CD14-positive monocyte (primary cell): ENCODE measurements at regions not wholly inside any gene's neighbourhood (a gene's known extent, or its start where the extent isn't known, plus 50 kb on each side); places are given as distances from the start of the nearest gene placed in this dataset.

Source experiments
- DNase-seq, 3 donors: peaks; one replicate each; pipeline ENCODE4 v3.0.0-alpha.2; 2011 to 2022
- H2AFZ ChIP-seq: 2 replicates; pipeline ENCODE4 v1.6.0; 2012; ENCODE audit warnings: mild to moderate bottlenecking, low read depth, low read length, inconsistent platforms; ENCODE audit not compliant: insufficient read depth, poor library complexity, severe bottlenecking
- H3K27ac ChIP-seq, 2 donors: 1 replicate in 1 of 2; 2 replicates in 1 of 2; pipeline ENCODE4 v1.5.1; 2012 to 2013; ENCODE audit warnings: low read length in 2 of 2, control low read depth in 1 of 2, inconsistent platforms in 1 of 2, low read depth in 1 of 2, mild to moderate bottlenecking in 1 of 2
- H3K27me3 ChIP-seq, 2 donors: one replicate each; pipeline versions ENCODE4 v1.6.0 to v1.6.1; 2011 to 2013; ENCODE audit warnings: low read length in 2 of 2; ENCODE audit not compliant: control insufficient read depth in 2 of 2, insufficient read depth in 2 of 2
- H3K36me3 ChIP-seq, 2 donors: replicated peaks in 1 of 2; 1 replicate in 1 of 2; 2 replicates in 1 of 2; pipeline versions ENCODE4 v1.5.1 to v1.6.1; 2012 to 2013; ENCODE audit warnings: low read length in 2 of 2, control low read depth in 1 of 2, inconsistent platforms in 1 of 2, mild to moderate bottlenecking in 1 of 2; ENCODE audit not compliant: insufficient read depth in 2 of 2, control insufficient read depth in 1 of 2
- H3K4me1 ChIP-seq, 2 donors: 1 replicate in 1 of 2; 2 replicates in 1 of 2; pipeline versions ENCODE4 v1.5.1 to v1.6.1; 2012 to 2013; ENCODE audit warnings: low read length in 2 of 2, control low read depth in 1 of 2, inconsistent platforms in 1 of 2, mild to moderate bottlenecking in 1 of 2, moderate library complexity in 1 of 2; ENCODE audit not compliant: insufficient read depth in 2 of 2, control insufficient read depth in 1 of 2
- H3K4me2 ChIP-seq: replicated peaks from 2 replicates; pipeline ENCODE3; 2012; ENCODE audit warnings: low read length, moderate library complexity, mild to moderate bottlenecking; ENCODE audit not compliant: poor library complexity, severe bottlenecking; ENCODE audit errors: extremely low read depth
- H3K4me3 ChIP-seq, 3 experiments: fragments of 200-600 bp in 1 of 3; sonication (generic) in 1 of 3; replicated peaks in 1 of 3; 1 replicate in 2 of 3; 2 replicates in 1 of 3; pipeline ENCODE4 v1.5.1; 2011 to 2013; ENCODE audit warnings: low read length in 3 of 3, mild to moderate bottlenecking in 3 of 3, control low read depth in 2 of 3, low read depth in 2 of 3, inconsistent platforms in 1 of 3, moderate library complexity in 1 of 3
- H3K79me2 ChIP-seq: 2 replicates; pipeline ENCODE4 v1.6.0; 2012; ENCODE audit warnings: mild to moderate bottlenecking, control low read depth, inconsistent platforms, low read length, moderate library complexity; ENCODE audit not compliant: insufficient read depth
- H3K9ac ChIP-seq: 2 replicates; pipeline ENCODE4 v1.6.0; 2017; ENCODE audit warnings: low read length, mild to moderate bottlenecking; ENCODE audit not compliant: insufficient read depth, poor library complexity, severe bottlenecking
- H3K9me3 ChIP-seq, 2 donors: replicated peaks in 1 of 2; 1 replicate in 1 of 2; 2 replicates in 1 of 2; pipeline versions ENCODE4 v1.5.1 to v1.6.1; 2012 to 2013; ENCODE audit warnings: low read length in 2 of 2, control low read depth in 1 of 2; ENCODE audit not compliant: control insufficient read depth in 1 of 2, insufficient read depth in 1 of 2
- H4K20me1 ChIP-seq: 2 replicates; pipeline ENCODE4 v1.6.0; 2012; ENCODE audit warnings: mild to moderate bottlenecking, low read length, control low read depth, moderate library complexity; ENCODE audit not compliant: insufficient read depth
- H3K27ac Mint-ChIP-seq, 7 donors: one replicate each; pipeline ENCODE4 v1.8.0; 2020; ENCODE audit warnings: mild to moderate bottlenecking in 7 of 7, mixed read lengths in 7 of 7, moderate library complexity in 6 of 7, inconsistent platforms in 2 of 7
- H3K27me3 Mint-ChIP-seq, 3 donors: one replicate each; pipeline ENCODE4 v1.8.0; 2021 to 2022; ENCODE audit warnings: low read depth in 3 of 3, mild to moderate bottlenecking in 3 of 3, mixed read lengths in 3 of 3, moderate library complexity in 3 of 3, inconsistent platforms in 1 of 3
- H3K36me3 Mint-ChIP-seq, 2 donors: one replicate each; pipeline ENCODE4 v1.8.0; 2020; ENCODE audit warnings: mixed read lengths in 2 of 2, inconsistent platforms in 1 of 2, mild to moderate bottlenecking in 1 of 2
- H3K4me1 Mint-ChIP-seq: one replicate; pipeline ENCODE4 v1.8.0; 2020; ENCODE audit warnings: mild to moderate bottlenecking, mixed read lengths
- H3K4me3 Mint-ChIP-seq, 2 donors: one replicate each; pipeline ENCODE4 v1.8.0; 2020; ENCODE audit warnings: mild to moderate bottlenecking in 2 of 2, mixed read lengths in 2 of 2, moderate library complexity in 1 of 2
- H3K9me3 Mint-ChIP-seq, 7 donors: one replicate each; pipeline ENCODE4 v1.8.0; 2020 to 2022; ENCODE audit warnings: mixed read lengths in 7 of 7, mild to moderate bottlenecking in 6 of 7, moderate library complexity in 6 of 7, inconsistent platforms in 2 of 7
- WGBS: methylation state at CpG from one replicate; pipeline ENCODE4 v1.1.5; 2013; ENCODE audit warnings: missing lambda C conversion rate; ENCODE audit not compliant: insufficient coverage; 5-methylcytosine and 5-hydroxymethylcytosine counted together
- intact Hi-C, 2 donors: fragments of 100-400 bp; cut with micrococcal nuclease; formaldehyde crosslinking; loops; one replicate each; pipeline versions ENCODE4 v1.15.0 to v1.15.1; 2023
- TF ChIP-seq, protein P1 (sequence below): fragments of 200-600 bp; IDR thresholded peaks from one replicate; pipeline ENCODE4 v1.8.0; 2022; ENCODE audit warnings: antibody characterized with exemption, mild to moderate bottlenecking

DNA sequence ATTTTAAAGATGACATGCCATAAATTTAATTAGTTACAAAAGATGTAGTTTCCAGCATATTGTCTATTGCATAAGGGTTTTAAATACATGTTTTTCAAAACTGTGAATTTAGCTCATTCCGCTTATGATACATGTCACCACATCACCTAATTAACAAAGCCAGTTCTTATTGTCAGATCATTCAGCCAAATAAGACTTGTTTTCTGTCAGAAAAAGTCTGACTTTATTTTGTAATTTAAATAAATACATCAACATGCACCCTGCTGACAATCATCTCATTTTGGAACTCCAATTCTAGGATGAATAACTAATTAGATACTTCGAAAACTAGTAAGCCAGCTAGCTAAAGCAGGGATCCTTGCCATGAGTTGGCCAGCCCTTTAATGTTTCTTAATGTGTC, 110.9 kb upstream of the APP start:
- no peaks in the 10 kb centered on the region for H3K36me3 Mint-ChIP-seq
- Histone ChIP-seq H3K4me3 (no peak overlapping the region), H4K20me1 (no peaks in the 10 kb centered on the region), H3K27ac (no peak overlapping the region), H3K4me2 (no peak overlapping the region), H3K36me3 (no peaks in the 10 kb centered on the region), H3K79me2 (no peaks in the 10 kb centered on the region), H3K27me3 (no peaks in the 10 kb centered on the region), H2AFZ (no peak overlapping the region), H3K4me1 (no peaks in the 10 kb centered on the region), H3K9me3 (peaks cover 5 to 9% of the 10 kb centered on the region in 2 donors), H3K9ac (no peak overlapping the region)
- intact Hi-C loops = no loop called here
- no peak overlapping the region for H3K27ac Mint-ChIP-seq
- no peak overlapping the region for H3K4me3 Mint-ChIP-seq
- no peak for DNase-seq
- no peaks in the 10 kb centered on the region for H3K4me1 Mint-ChIP-seq
- no CpG with 5 or more reads among the region's 2 CpGs for WGBS
- TF ChIP-seq, protein P1, sequence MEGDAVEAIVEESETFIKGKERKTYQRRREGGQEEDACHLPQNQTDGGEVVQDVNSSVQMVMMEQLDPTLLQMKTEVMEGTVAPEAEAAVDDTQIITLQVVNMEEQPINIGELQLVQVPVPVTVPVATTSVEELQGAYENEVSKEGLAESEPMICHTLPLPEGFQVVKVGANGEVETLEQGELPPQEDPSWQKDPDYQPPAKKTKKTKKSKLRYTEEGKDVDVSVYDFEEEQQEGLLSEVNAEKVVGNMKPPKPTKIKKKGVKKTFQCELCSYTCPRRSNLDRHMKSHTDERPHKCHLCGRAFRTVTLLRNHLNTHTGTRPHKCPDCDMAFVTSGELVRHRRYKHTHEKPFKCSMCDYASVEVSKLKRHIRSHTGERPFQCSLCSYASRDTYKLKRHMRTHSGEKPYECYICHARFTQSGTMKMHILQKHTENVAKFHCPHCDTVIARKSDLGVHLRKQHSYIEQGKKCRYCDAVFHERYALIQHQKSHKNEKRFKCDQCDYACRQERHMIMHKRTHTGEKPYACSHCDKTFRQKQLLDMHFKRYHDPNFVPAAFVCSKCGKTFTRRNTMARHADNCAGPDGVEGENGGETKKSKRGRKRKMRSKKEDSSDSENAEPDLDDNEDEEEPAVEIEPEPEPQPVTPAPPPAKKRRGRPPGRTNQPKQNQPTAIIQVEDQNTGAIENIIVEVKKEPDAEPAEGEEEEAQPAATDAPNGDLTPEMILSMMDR = no peak
- no peaks in the 10 kb centered on the region for H3K27me3 Mint-ChIP-seq
- peaks cover 6 to 21% (median 11%) of the 10 kb centered on the region in 7 donors for H3K9me3 Mint-ChIP-seq

DNA sequence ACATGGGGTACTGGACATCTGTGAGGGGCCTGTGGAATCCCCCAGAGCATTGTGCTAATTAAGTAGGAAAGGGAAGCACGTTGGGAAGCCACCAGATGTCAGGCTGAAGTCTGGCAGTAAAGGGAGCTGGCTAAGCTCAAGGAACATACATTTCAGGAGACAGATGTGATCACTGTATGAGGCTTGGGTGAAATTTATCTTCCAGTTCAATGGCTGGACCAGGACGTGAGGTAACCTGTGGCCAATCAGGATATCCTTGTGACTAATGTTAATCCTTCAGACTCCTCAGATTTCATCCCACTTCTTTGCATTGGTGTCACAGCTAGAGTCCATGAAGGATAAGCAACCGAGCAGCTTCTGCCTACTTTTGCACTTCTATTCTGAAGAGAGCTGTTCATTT, 110.2 kb upstream of the APP start:
- H3K9me3 ChIP-seq = peaks cover 5 to 9% of the 10 kb centered on the region in 2 donors
- H3K4me1 Mint-ChIP-seq = no peaks in the 10 kb centered on the region
- H3K27me3 Mint-ChIP-seq = no peaks in the 10 kb centered on the region
- no peaks in the 10 kb centered on the region for H4K20me1 ChIP-seq
- no peaks in the 10 kb centered on the region for H3K79me2 ChIP-seq
- no peaks in the 10 kb centered on the region for H3K36me3 Mint-ChIP-seq
- DNase-seq = no peak
- H3K27ac Mint-ChIP-seq = no peak overlapping the region
- no peak overlapping the region for H3K4me2 ChIP-seq
- H3K9ac ChIP-seq = no peak overlapping the region
- no peaks in the 10 kb centered on the region for H3K27me3 ChIP-seq
- no peak overlapping the region for H3K4me3 Mint-ChIP-seq
- H3K36me3 ChIP-seq = no peaks in the 10 kb centered on the region
- 14% methylated on average over 1 of the region's 3 CpGs for WGBS
- TF ChIP-seq, protein P1 = no peak
- peaks cover 6 to 21% (median 12%) of the 10 kb centered on the region in 7 donors for H3K9me3 Mint-ChIP-seq
- H2AFZ ChIP-seq = no peak overlapping the region
- no peaks in the 10 kb centered on the region for H3K4me1 ChIP-seq
- H3K27ac ChIP-seq = no peak overlapping the region
- H3K4me3 ChIP-seq = no peak overlapping the region
- intact Hi-C loops = no loop called here
